NCI-H748 (cell line): ENCODE measurements at regions not wholly inside any gene's neighbourhood (a gene's known extent, or its start where the extent isn't known, plus 50 kb on each side); places are given as distances from the start of the nearest gene placed in this dataset.

Source experiments
- DNase-seq: peaks from one replicate; lab custom pipeline; 2025; ENCODE audit not compliant: unreplicated experiment; lab: John Stamatoyannopoulos, UW

DNA sequence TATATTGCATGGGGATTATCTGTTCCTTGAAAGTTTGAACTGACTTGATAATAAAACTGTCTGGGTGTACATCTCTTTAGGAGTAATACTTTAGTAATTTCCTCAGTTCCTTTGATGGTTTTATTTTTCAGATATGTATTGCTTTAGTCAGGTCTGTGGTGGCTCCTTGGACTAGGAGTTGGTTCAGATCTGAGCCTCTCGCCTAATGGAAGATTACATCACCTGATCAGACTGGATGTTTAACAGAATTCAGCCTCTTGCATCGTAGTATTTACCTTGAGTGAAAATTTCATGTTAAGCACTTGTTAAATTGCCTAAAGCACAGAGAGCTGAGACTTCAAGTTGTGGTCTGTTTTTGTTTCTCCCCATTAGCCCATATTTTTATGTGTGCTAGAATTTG is 267.3 kb downstream of the MAP2K4 start:
- DNase-seq, result no peak

DNA sequence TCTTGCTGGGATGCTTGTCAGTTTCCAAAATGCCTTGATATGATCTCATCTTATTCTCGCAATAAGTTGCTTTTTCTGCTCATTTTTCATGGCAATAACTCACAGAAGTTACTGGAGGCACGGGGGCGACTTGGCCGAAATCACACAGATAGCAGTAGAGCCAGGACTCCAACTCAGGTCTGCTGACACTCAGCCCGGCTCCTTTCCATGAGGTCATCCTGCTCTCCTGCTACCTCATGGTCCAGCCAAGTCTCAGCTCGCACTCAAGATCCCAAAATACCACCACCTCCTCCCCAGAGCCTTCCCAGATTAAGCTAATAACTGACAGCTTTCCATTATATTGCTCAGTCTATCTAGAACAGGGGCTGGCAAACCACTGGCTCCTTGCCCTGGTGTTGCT is 269.5 kb downstream of the MAP2K4 start:
- no peak for DNase-seq

DNA sequence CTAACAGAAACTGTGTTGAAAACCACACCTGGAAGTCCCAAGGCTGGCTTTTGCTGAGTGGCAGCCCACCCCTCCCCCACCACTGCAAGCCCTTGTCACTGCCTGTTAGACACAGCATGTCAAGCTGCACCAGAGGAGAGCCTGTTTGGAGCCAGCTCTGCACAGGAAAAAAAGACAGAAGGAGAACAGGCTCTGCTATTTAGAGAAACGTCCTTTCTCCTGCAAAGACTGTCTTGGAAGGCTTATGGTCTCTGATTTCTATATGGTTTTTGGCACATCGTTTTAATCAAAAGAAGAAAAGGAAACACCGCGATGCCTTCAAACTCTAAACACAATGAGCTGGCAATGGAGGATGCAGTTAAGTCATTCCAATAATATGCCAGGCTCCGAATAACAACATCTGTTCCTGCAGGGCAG is 275.5 kb downstream of the MAP2K4 start:
- DNase-seq, result no peak

DNA sequence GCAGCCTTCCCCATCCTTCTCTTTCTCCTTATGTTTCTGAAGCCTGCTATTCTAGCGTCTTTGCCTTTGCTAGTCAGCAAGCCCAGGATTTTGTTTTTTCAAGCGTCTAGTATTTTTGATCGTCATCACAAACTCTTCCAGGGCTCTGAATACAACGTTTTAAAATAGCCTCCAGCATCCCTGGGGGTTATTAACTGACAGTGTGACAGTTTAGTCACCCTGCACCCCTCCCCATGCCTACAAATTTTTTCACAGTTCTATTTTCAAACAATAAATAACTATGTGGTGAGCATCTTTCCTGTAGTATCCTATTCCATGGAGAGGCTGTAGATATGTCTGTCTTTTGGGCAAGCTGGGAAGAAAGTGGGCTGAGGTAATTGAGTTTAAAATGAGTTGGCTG is 280.9 kb downstream of the MAP2K4 start:
- DNase-seq, result no peak

DNA sequence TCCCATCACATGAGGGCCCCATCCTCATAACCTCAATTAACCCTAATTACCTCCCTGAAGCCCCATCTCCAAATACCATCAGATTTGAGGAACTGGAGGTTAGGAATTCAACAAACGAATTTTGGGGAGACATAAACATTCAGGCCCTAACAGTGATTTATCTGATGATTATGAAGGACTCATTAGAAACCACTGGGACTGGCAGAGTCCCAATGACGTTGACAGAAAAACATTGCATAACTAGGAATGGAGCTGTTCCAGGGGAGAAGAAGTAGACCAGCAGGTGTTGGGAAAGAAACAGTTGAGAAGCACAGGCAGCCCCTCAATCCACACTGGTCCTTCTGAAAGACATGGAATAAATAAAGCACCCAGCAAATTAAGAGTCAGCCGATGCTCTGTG is 282.0 kb downstream of the MAP2K4 start:
- no peak for DNase-seq

DNA sequence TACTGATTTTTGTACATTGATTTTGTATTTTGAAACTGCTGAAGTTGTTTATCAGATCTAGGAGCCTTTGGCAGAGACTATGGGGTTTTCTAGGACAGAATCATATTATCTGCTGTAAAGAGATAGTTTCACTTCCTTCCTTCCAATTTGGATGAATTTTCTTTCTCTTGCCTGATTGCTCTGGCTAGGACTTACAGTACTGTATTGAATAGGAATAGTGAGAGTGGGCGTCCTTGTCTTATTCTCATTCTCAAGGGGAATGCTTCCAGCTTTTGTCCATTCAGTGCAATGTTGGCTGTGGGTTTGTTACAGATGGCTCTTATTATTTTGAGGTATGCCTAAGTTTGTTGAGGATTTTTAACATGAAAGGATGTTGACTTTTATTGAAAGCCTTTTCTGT is 290.1 kb downstream of the MAP2K4 start:
- no peak for DNase-seq

DNA sequence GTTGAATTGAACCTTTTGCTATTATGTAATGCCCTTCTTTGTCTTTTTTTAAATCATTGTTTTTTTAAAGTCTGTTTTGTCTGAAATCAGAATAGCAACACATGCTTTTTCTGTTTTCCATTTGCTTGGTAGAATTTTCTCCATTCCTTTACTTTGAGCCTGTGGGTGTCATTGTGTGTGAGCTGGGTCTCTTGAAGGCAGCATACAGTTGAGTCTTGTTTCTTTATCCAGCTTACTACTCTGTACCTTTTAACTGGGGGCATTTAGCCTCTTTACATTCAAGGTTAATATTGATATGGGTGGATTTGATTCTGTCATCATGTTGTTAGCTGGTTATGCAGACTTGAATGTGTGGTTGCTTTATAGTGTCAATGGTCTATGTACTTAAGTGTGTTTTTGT is 292.0 kb downstream of the MAP2K4 start:
- no peak for DNase-seq

DNA sequence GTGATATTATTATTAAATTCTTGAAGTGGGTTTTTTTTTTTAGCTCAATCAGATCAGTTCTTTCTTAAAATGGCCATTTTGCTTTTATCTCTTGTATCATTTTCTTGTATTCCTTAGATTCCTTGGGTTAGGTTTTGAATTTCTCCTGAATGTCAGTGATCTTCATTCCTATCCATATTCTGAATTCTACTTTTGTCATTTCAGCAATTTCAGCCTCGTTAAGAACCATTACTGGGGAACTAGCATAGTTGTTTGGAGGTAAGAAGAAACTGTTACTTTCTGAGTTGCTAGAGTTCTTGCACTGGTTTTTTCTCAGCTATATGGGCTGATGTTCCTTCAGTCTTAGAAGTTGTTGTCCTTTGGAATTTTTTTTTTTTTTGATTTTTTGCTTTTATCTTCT is 293.1 kb downstream of the MAP2K4 start:
- DNase-seq, result no peak

DNA sequence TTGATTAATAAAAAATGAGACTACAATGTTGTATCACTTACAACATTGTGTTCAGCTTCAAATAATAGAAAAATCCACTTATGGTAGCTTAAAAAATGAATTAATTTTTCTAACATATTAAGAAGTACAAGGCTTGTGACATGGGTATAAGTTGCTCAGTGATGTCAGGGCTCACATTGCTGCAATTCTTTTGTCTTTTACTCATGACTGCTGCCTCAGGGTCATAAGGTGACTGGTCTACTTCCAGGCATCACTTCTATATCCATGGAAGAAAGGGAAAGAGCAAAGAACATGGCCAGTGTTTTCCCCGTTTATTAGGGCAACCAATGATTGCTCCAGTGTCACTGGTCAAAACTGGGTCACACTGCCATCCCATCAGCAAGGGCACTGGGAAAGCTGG is 295.3 kb downstream of the MAP2K4 start:
- DNase-seq, result no peak

DNA sequence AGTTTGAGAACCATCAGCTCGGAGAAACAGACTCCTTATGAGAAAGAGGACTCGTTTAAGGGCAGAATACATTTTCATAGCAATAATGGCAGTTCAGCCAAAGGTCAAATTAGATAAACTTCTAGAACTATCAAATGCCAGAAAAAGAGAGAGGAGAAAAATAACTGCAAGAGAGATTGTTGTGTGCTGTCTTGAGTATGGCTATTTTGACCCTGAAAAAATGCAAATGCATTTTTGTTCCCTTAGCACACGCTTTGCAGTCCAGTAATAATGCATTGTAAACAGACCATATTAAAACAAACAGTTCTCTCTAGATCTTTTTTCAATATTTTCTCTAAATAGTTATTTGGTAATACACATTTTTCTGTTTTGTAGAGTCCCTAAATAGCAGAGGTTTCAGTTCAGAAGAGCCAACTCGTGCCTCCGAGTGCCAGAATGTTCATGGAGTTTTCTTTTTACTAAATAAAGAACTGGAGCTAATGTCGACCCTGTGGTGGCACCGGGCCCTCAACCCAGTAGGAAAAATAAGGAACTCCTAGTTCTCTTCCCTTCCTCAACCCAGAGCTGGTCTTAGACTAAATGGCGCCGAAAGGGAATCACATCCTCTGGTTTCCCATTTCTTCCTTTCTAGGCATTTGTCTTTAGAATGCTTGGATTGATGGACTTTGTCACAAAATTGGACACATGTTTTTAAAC is 298.0 kb downstream of the MAP2K4 start:
- DNase-seq, result no peak

DNA sequence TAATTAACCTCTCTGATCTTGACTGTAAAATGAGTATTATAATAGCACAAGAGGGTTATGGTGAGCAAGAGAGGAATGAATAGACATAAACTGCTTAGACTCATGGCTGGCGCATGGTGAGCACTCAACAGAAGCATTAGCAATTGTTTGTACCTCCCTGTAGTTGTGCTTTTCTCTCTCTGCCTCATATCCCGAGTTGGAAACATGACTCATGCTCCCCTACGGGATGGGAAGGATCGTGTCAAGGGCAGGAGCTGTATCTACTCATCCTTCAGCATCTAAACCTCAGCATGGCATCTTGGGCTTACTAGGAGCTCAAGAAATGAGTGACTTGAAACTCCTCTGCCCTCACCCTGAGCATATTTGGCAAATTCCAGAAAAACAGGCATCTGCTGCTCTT is 299.6 kb downstream of the MAP2K4 start:
- no peak for DNase-seq

DNA sequence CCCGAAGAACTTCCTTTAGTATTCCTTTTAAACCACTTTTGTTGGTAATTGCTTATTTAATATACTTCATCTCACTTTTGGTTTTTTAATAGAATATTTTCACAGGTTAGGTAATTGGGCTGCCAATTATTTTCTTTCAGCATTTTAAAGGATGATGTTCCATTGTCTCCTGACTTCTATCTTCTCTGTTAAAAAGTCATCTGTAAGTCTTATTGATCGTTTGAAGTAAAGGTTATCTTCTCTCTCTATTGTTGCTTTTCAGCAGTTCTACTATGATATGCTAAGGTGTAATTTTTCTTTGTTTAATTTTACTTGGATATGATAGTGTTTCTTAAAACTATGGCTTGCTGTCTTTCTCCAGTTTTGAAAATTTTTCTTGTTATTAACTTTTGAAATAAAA is 307.5 kb downstream of the MAP2K4 start:
- no peak for DNase-seq

DNA sequence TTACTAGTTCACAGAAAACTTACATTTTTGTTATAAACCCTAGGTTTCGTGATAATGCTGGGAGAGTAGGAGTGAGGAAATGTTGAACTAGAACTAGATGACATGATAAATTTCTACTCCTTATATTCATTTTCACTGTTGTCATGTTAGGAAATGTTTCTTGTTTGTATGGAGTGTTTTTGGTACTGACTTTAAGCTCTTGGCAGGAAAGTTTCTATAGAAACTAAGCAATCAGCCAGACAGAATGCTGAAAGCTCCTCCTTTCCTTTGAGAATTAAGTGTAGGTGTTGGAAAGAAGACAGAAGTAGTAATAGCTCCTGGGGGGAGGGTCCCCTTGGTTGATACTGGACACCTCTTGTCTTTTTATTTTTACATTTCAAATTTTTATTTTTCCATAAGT is 309.8 kb downstream of the MAP2K4 start:
- no peak for DNase-seq

DNA sequence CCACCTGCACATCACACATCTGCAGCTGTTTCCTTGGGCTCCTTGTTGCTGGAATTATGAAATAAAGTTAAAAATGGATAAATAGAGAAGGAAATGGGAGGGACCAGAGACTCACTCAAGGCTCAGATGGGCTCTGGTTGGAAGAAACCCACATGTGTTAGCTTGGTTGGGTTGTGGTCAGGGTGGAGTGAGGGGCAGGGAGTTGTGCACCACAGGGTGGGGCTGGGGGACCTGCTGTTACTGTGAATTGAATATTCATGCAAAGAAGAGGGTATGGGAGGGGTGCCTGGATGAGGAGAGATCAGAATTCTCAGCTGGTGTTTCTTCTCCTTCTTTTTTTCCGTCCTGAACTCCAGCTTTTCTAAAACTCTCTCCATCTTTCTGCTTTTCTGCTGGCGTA is 320.7 kb downstream of the MAP2K4 start:
- DNase-seq, result no peak

DNA sequence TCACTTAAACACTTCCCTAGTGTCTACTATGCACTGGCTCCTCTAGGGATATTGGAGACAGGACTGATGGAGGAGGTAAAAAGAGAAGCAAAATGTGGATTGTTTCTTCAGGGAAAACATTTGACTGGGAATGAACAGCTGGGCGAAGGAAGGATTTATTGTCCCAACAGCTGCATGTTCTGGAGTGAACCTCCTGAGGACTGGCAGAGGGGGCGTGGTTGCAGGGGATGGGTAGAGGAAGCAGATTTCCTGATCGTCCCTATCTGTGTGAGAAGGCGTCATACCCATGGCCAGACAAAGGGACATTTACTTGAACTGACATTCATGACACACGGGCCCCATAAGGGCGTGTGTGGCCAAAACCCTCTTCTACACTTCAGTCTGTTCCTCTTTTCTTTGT is 321.5 kb downstream of the MAP2K4 start:
- DNase-seq, result no peak

DNA sequence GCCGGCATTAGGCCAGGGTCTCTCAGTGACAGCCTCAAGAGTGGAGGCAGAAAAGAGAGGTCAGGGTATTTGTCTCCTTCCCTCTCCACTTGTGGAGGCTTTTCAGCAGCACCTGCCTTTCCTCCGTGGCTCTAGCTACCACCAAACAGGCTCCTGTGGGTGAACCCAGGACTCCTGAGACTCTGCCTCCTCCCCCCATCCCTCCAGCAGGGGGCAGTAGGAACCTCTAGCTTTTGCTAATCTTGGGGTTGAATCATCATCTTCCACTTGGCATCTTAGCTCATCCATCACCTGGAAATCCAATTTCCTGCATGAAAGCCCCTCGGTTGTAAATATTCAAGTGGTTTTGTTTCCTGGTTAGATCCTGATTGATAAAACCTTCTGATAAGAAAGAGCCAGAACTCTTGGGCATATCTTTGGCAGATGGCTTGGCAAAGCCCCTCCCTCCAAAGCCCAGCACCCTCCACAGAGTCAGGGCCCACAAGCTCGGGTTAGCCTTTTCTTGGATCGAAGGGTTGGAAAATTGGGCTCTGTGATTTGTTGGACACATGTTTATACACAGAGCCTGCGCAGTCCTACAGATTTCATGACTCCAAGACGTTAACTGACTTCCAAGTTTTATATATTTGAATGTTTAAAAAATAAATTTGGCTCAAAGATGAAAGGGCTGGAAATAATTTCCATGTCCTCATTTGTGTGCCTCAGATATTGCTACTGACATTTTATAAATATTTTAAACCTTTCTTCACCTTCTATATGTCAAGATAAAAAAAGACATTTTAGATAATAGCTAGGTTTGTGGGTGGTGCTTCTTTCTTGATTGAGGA is 322.1 kb downstream of the MAP2K4 start:
- DNase-seq, result no peak

DNA sequence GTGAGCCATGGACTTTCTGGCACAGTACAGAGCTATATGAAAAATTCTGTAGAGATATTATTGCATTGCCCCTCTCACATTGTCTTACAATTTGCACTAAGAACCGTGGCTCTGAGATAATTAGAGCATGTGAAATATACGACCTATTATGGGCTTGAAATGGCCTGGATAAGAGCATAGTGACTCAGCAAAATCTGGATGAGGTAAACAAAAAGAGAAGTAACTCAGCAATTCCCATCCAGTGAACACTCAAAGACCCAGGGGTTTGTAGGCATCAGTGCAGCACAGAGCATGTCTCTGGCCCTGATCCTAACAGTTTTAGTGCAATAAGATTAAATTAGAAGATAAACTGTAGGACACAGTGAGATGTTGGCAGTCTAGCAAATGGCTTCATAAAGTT is 317.2 kb upstream of the MYOCD start:
- no peak for DNase-seq

DNA sequence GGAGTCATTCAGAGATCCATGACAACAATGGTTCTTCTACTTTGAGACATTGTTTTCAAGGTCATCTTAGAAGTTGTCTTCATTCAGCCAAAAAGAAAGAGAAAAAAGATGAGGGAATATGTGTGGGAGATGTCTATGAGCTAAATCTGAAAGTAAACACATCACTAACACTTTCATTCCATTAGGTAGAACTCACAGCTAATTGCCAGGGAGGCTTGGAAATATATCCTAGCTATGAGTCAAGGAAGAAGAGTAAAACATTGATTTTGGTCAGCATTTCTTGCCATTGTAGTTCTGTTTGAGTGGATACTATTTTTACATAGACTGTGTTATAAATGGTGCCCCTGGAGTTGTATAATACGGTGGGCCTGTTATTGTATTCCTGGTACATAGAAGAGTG is 316.4 kb upstream of the MYOCD start:
- DNase-seq, result no peak

DNA sequence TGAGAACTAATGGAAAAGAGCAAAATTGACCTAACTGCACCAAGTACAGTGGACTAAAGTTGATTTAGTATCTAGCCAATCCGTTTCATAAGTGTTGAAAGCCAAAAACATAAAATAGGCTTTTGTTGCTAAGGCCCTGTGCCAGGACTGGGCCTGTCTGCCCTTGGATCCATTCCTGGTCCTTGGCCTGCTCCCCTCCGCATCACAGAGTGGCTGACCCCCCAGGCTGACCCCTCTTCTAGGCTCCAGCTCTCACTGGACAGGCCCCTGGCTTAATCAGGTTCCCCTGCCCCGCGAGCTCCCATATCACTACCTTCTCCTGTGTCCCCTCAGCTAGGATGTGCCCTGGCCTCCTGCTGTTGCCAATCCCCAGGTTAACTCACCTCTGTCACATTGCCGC is 313.6 kb upstream of the MYOCD start:
- no peak for DNase-seq

DNA sequence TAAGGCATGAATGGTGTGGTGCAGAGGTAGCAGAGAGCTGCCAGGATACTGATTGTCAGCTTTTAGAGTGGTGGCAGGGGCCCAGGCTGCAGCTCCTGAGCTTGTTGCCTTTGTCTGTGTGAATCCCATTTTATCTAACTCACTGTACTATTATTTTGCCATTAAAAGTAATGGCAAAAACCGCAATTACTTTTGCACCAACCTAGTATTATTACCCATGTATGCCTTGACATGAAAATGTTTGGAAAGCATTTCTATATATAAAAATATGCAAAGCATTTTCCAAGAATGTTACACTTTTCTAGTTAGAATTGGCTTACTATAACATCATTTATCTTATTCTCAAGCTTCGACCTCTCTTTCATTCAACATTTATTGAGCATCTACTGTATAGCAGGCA is 308.1 kb upstream of the MYOCD start:
- DNase-seq, result no peak

DNA sequence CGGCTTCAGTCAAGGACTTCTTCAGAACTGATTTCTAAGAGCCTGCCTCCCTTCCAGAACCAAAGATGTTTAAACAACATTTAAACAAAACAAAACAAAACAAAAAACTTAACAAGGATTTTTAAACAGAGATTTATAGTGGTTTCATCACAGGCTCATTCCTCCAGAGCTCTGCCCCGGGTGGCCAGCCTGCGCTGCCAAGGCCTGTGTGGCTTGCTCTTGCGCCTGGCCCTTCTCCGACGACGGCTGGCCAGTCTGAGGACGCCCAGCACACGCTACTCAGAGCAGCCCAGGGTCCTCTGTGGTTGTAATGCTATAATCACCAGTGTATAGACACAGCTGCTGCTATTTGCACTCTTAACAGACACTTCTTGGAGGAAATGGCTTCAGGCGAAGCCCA is 307.2 kb upstream of the MYOCD start:
- no peak for DNase-seq

DNA sequence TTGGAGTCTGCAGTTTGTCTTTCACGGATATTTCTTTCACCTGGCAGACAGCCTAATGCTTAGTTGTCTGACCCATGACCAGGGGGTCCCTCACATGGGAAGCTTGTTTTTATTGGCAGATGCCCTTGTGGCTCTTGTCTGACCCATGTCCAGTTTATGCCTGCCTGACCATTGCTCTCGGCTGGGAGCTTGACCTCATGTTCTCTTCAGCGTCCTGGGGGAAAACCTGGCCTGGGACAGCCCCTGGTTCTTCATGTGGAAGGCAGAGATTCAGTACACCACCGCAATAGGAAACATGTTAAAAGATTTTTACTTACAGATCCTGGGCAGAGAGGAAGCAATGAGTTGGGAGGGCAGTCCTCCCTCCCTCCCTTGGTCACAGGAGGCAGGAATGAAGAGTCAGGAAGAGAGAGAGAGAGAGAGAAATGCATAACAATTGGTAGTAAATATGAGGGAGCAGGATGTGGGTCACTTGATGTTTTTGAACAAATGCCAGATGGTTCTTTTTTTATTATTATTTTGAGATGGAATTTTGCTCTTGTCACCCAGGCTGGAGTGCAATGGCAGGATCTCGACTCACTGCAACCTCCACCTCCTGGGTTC is 302.7 kb upstream of the MYOCD start:
- DNase-seq, result no peak
